ENCODE measurements at regions not wholly inside any gene's neighbourhood (a gene's known extent, or its start where the extent isn't known, plus 50 kb on each side); places are given as distances from the start of the nearest gene placed in this dataset.

GRCh38 chr17:79532107-79532790 is 78.6 kb downstream of the RBFOX3 start:
- ChIA-PET POLR2A (no interaction called here), CTCF (interaction anchor here (0.7 kb wide), 1 partner anchor 14 kb away, joined by 3 read pairs; no protein-coding TSS in a partner anchor)
- DNase-seq (ENCODE audit: extremely low spot score) = no peak
- TF ChIP-seq LEF1 (IDR thresholded peaks at IDR 0.05; ENCODE audit: borderline replicate concordance) (no peak), TARDBP (IDR thresholded peaks at IDR 0.05) (no peak), ARNT (IDR thresholded peaks at IDR 0.05) (no peak), PKNOX1 (IDR thresholded peaks at IDR 0.05) (no peak), NFRKB (IDR thresholded peaks at IDR 0.05) (no peak), SUZ12 (IDR thresholded peaks at IDR 0.05) (no peak), SP1 (IDR thresholded peaks at IDR 0.05) (no peak), FOXM1 (IDR thresholded peaks at IDR 0.05; ENCODE audit: borderline replicate concordance) (no peak), FOXA1 (IDR thresholded peaks at IDR 0.05) (no peak), ELF4 (IDR thresholded peaks at IDR 0.05) (no peak), L3MBTL2 (conservative IDR thresholded peaks at IDR 0.05) (no peak), BHLHE40 (IDR thresholded peaks at IDR 0.05; ENCODE audit: borderline replicate concordance) (no peak), CTBP1 (IDR thresholded peaks at IDR 0.05; ENCODE audit: borderline replicate concordance) (no peak), FOXK2 (IDR thresholded peaks at IDR 0.05) (no peak), HDGF (IDR thresholded peaks at IDR 0.05; ENCODE audit: borderline replicate concordance) (no peak), ZNF384 (IDR thresholded peaks at IDR 0.05) (no peak)

GRCh38 chr17:79531191-79532095 is 79.4 kb downstream of the RBFOX3 start:
- DNase-seq (ENCODE audit: extremely low spot score) = no peak
- POLR2A ChIA-PET = no interaction called here
- CTCF ChIA-PET = interaction anchor here (0.7 kb wide), 1 partner anchor 13 kb away, joined by 3 read pairs; no protein-coding TSS in a partner anchor
- TF ChIP-seq ZNF384 (IDR thresholded peaks at IDR 0.05) = no peak
- no peak for TF ChIP-seq HDGF (IDR thresholded peaks at IDR 0.05; ENCODE audit: borderline replicate concordance)
- no peak for TF ChIP-seq FOXA1 (IDR thresholded peaks at IDR 0.05)

GRCh38 chr17:79530361-79531105 is 80.3 kb downstream of the RBFOX3 start:
- CTCF ChIA-PET = no interaction called here
- TF ChIP-seq TARDBP (IDR thresholded peaks at IDR 0.05) = no peak
- no peak for TF ChIP-seq FOXA1 (IDR thresholded peaks at IDR 0.05)
- TF ChIP-seq L3MBTL2 (conservative IDR thresholded peaks at IDR 0.05) = no peak
- TF ChIP-seq CTBP1 (IDR thresholded peaks at IDR 0.05; ENCODE audit: borderline replicate concordance) = no peak
- TF ChIP-seq ARNT (IDR thresholded peaks at IDR 0.05) = no peak
- no peak for TF ChIP-seq FOXK2 (IDR thresholded peaks at IDR 0.05)
- TF ChIP-seq ELF4 (IDR thresholded peaks at IDR 0.05) = no peak
- no peak for TF ChIP-seq LEF1 (IDR thresholded peaks at IDR 0.05; ENCODE audit: borderline replicate concordance)
- TF ChIP-seq HDGF (IDR thresholded peaks at IDR 0.05; ENCODE audit: borderline replicate concordance) = no peak
- no peak for TF ChIP-seq SUZ12 (IDR thresholded peaks at IDR 0.05)
- no peak for TF ChIP-seq PKNOX1 (IDR thresholded peaks at IDR 0.05)
- no peak for TF ChIP-seq SP1 (IDR thresholded peaks at IDR 0.05)
- no peak for TF ChIP-seq ZNF384 (IDR thresholded peaks at IDR 0.05)
- no peak for TF ChIP-seq BHLHE40 (IDR thresholded peaks at IDR 0.05; ENCODE audit: borderline replicate concordance)
- no peak for TF ChIP-seq NFRKB (IDR thresholded peaks at IDR 0.05)
- no peak for TF ChIP-seq FOXM1 (IDR thresholded peaks at IDR 0.05; ENCODE audit: borderline replicate concordance)
- POLR2A ChIA-PET = no interaction called here
- DNase-seq (ENCODE audit: extremely low spot score) = no peak

- CTCF ChIA-PET = no interaction called here
- TF ChIP-seq FOXA1 (IDR thresholded peaks at IDR 0.05) (no peak), L3MBTL2 (conservative IDR thresholded peaks at IDR 0.05) (no peak), ELF4 (IDR thresholded peaks at IDR 0.05) (no peak), PKNOX1 (IDR thresholded peaks at IDR 0.05) (no peak), FOXK2 (IDR thresholded peaks at IDR 0.05) (no peak), CTBP1 (IDR thresholded peaks at IDR 0.05; ENCODE audit: borderline replicate concordance) (no peak), LEF1 (IDR thresholded peaks at IDR 0.05; ENCODE audit: borderline replicate concordance) (no peak), SP1 (IDR thresholded peaks at IDR 0.05) (no peak), ARNT (IDR thresholded peaks at IDR 0.05) (no peak), ZNF384 (IDR thresholded peaks at IDR 0.05) (no peak), NFRKB (IDR thresholded peaks at IDR 0.05) (no peak), HDGF (IDR thresholded peaks at IDR 0.05; ENCODE audit: borderline replicate concordance) (no peak), SUZ12 (IDR thresholded peaks at IDR 0.05) (no peak), TARDBP (IDR thresholded peaks at IDR 0.05) (no peak), BHLHE40 (IDR thresholded peaks at IDR 0.05; ENCODE audit: borderline replicate concordance) (no peak), FOXM1 (IDR thresholded peaks at IDR 0.05; ENCODE audit: borderline replicate concordance) (no peak)
- DNase-seq (ENCODE audit: extremely low spot score) = no peak
- POLR2A ChIA-PET = no interaction called here
These were observed 81.2 kb downstream of the RBFOX3 start for GRCh38 chr17:79529661-79530081.

- CTCF ChIA-PET = no interaction called here
- POLR2A ChIA-PET = no interaction called here
- no peak for TF ChIP-seq FOXA1 (IDR thresholded peaks at IDR 0.05)
- TF ChIP-seq SUZ12 (IDR thresholded peaks at IDR 0.05) = no peak
- no peak for TF ChIP-seq SP1 (IDR thresholded peaks at IDR 0.05)
- TF ChIP-seq CTBP1 (IDR thresholded peaks at IDR 0.05; ENCODE audit: borderline replicate concordance) = no peak
- no peak for TF ChIP-seq FOXK2 (IDR thresholded peaks at IDR 0.05)
- DNase-seq (ENCODE audit: extremely low spot score) = no peak
These were observed 82.2 kb downstream of the RBFOX3 start for GRCh38 chr17:79528592-79529125.
